Endothelial cell of umbilical vein (primary cell): ENCODE measurements at regions not wholly inside any gene's neighbourhood (a gene's known extent, or its start where the extent isn't known, plus 50 kb on each side); places are given as distances from the start of the nearest gene placed in this dataset.

Experiments
- CTCF ChIP-seq, 2 donors: IDR thresholded peaks; 1 replicate in 1 of 2; 2 replicates in 1 of 2; pipeline ENCODE4 v1.5.1; 2011; ENCODE audit warnings: low read length in 2 of 2, mild to moderate bottlenecking in 2 of 2, moderate library complexity in 2 of 2, control low read depth in 1 of 2, inconsistent platforms in 1 of 2, low read depth in 1 of 2; ENCODE audit not compliant: insufficient read depth in 1 of 2; ENCODE audit errors: extremely low read depth in 1 of 2
- EZH2 ChIP-seq: IDR thresholded peaks from 2 replicates; pipeline ENCODE4 v1.6.1; 2012; ENCODE audit warnings: borderline replicate concordance, low read depth, mild to moderate bottlenecking, moderate library complexity, low read length, inconsistent platforms; ENCODE audit not compliant: severe bottlenecking
- MAX ChIP-seq: IDR thresholded peaks from 2 replicates; pipeline ENCODE4 v1.6.1; 2011; ENCODE audit not compliant: insufficient read depth, insufficient read length
- POLR2A ChIP-seq: IDR thresholded peaks from 2 replicates; pipeline ENCODE4 v1.6.1; 2012; ENCODE audit warnings: low read depth, mild to moderate bottlenecking, control low read depth, low read length
- POLR2AphosphoS5 ChIP-seq: IDR thresholded peaks from 2 replicates; pipeline ENCODE4 v1.6.1; 2012; ENCODE audit warnings: low read depth, mild to moderate bottlenecking, control low read depth, low read length, moderate library complexity; ENCODE audit not compliant: insufficient read depth

GRCh38 chr19:30812099-30812678 is 440.0 kb downstream of the ZNF536 start:
- TF ChIP-seq POLR2AphosphoS5 (no peak), CTCF (IDR thresholded peaks at IDR 0.05; ENCODE audit: extremely low read depth in 1 of 2, insufficient read depth in 1 of 2, low read depth in 1 of 2, low read length in 2 of 2) (no peak), POLR2A (no peak), MAX (no peak), EZH2 (no peak)
